Skin of body (tissue), 1 donor: ENCODE measurements at regions not wholly inside any gene's neighbourhood (a gene's known extent, or its start where the extent isn't known, plus 50 kb on each side); places are given as distances from the start of the nearest gene placed in this dataset.
A peak's percentile ranks its signal among the peaks of the same experiment; 100 is the strongest.

ENCODE experiments used
- DNase-seq: peaks from one replicate; lab custom pipeline; 2025; lab: John Stamatoyannopoulos, UW

GRCh38 chr17:54834086-54834485 is 66.6 kb upstream of the TOM1L1 start:
- DNase-seq = no peak

GRCh38 chr17:54835015-54835414 is 65.6 kb upstream of the TOM1L1 start:
- no peak for DNase-seq

GRCh38 chr17:54836723-54837462 is 63.8 kb upstream of the TOM1L1 start:
- DNase-seq = no peak

- DNase-seq = no peak
Observed at GRCh38 chr17:54838651-54839421, 61.8 kb upstream of the TOM1L1 start.

- DNase-seq = no peak
Observed at GRCh38 chr17:54839447-54839846, 61.2 kb upstream of the TOM1L1 start.

- DNase-seq = no peak
Observed at GRCh38 chr17:54840885-54841591, 59.6 kb upstream of the TOM1L1 start.

- DNase-seq = peak; percentile 40
Observed at GRCh38 chr17:54841656-54842055, 59.0 kb upstream of the TOM1L1 start.

GRCh38 chr17:54844233-54844632 is 56.4 kb upstream of the TOM1L1 start:
- DNase-seq = no peak

GRCh38 chr17:54848368-54848987 is 52.2 kb upstream of the TOM1L1 start:
- DNase-seq = no peak

GRCh38 chr17:54849660-54850059 is 51.0 kb upstream of the TOM1L1 start:
- no peak for DNase-seq
